AG04450 (cell line): ENCODE measurements at regions not wholly inside any gene's neighbourhood (a gene's known extent, or its start where the extent isn't known, plus 50 kb on each side); places are given as distances from the start of the nearest gene placed in this dataset.

Experiments
- CTCF ChIA-PET: fragments of 300-600, 350-600 bp; formaldehyde crosslinking; extraction: SDS; loops from one replicate; lab custom pipeline; 2022; ENCODE audit warnings: antibody characterized with exemption, inconsistent platforms; lab: Charles Lee
- POLR2A ChIA-PET: fragments of 350-600 bp; formaldehyde crosslinking; extraction: SDS; loops from one replicate; lab custom pipeline; 2021; ENCODE audit warnings: antibody characterized with exemption, inconsistent platforms; lab: Yijun Ruan, JAX
- DNase-seq: peaks from one replicate; pipeline ENCODE4 v3.0.0-alpha.2; 2011; ENCODE audit warnings: low read depth, low spot score
- H3K27ac ChIP-seq: one replicate; pipeline ENCODE4 v1.5.1; 2012; ENCODE audit warnings: low read depth, low read length, control low read depth
- H3K27me3 ChIP-seq: one replicate; pipeline ENCODE4 v1.6.0; 2012; ENCODE audit warnings: low read length; ENCODE audit not compliant: control insufficient read depth, insufficient read depth
- H3K4me3 ChIP-seq: 2 replicates; pipeline ENCODE4 v1.5.1; 2011; ENCODE audit warnings: mild to moderate bottlenecking, low read depth, low read length, control low read depth
- H3K9me3 ChIP-seq: 2 replicates; pipeline ENCODE4 v1.5.1; 2012; ENCODE audit warnings: low read length; ENCODE audit not compliant: control insufficient read depth, insufficient read depth
- TF ChIP-seq, protein P1 (sequence below): IDR thresholded peaks from 2 replicates; pipeline ENCODE4 v1.5.1; 2011; ENCODE audit warnings: low read depth, low read length, control low read depth, inconsistent platforms

DNA sequence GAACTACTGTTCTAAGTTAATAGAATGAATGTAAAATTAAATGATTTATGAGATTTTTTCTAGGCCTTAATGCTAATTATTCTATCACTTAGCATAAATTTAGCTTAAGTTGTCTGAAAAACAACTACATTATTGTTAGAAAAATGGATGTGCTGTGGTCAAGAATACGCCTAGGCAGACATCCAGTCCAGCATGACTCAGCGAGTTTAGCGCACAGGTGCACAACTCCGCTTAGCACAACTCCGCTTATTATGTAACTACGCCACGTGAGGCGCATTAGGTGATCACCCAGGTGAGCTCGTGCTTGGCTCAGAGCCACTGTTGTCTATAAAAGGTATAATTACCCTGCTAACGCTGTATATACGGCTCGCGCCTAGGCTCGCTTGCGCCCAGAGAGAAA is 1043.6 kb upstream of the ADGRL4 start:
- no peaks in the 10 kb centered on the region for H3K27me3 ChIP-seq
- no peak for DNase-seq
- H3K9me3 ChIP-seq = peaks cover 18% of the 10 kb centered on the region; the same call in 1 of the 2 replicates
- no peak overlapping the region for H3K4me3 ChIP-seq
- no peak overlapping the region for H3K27ac ChIP-seq
- ChIA-PET CTCF (no interaction called here), POLR2A (no interaction called here)
- TF ChIP-seq, protein P1, sequence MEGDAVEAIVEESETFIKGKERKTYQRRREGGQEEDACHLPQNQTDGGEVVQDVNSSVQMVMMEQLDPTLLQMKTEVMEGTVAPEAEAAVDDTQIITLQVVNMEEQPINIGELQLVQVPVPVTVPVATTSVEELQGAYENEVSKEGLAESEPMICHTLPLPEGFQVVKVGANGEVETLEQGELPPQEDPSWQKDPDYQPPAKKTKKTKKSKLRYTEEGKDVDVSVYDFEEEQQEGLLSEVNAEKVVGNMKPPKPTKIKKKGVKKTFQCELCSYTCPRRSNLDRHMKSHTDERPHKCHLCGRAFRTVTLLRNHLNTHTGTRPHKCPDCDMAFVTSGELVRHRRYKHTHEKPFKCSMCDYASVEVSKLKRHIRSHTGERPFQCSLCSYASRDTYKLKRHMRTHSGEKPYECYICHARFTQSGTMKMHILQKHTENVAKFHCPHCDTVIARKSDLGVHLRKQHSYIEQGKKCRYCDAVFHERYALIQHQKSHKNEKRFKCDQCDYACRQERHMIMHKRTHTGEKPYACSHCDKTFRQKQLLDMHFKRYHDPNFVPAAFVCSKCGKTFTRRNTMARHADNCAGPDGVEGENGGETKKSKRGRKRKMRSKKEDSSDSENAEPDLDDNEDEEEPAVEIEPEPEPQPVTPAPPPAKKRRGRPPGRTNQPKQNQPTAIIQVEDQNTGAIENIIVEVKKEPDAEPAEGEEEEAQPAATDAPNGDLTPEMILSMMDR = no peak

DNA sequence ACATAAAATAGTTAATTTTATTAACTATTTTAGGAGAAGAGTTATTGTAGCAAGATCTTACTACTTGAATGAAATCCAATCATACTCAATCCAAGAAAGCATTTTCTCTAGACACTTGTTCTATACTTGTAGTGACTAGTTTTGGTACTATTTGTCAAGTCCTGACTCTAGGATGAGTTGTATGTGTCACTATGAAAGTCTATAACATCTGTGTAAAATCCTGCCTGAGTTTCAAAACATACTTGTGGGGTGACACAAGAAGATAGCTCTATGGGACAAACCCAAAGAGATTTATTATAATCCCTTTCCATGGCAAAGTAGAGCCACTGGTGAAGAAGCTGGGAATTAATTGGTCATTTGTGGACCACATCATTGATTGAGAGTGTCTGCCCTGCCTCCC is 1042.2 kb upstream of the ADGRL4 start:
- DNase-seq = no peak
- Histone ChIP-seq H3K27me3 (no peaks in the 10 kb centered on the region), H3K4me3 (no peak overlapping the region), H3K27ac (no peak overlapping the region), H3K9me3 (peaks cover 14% of the 10 kb centered on the region; the same call in 1 of the 2 replicates)
- CTCF ChIA-PET = no interaction called here
- TF ChIP-seq, protein P1 = no peak
- POLR2A ChIA-PET = no interaction called here

DNA sequence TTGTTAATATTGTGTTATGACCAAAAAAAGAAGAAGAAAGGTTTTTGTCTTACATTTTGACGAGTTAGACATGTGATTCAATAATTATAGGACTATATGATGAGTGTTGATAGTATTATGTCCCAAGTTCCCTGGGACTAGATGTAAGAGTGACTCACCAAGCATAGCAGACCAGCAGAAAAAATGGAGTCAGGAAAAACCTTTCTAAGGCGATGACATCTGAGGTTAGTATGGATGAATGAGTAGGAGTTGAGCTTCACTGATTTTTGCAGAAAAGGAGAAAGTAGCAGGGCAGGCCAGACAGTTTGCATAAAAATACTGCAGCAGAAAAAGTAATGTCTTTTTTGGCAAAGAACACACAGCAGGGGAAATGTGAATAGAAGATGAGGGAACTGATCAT is 1041.3 kb upstream of the ADGRL4 start:
- DNase-seq = no peak
- ChIA-PET POLR2A (no interaction called here), CTCF (no interaction called here)
- Histone ChIP-seq H3K27me3 (no peaks in the 10 kb centered on the region), H3K9me3 (peaks cover 8% of the 10 kb centered on the region; the same call in 1 of the 2 replicates), H3K27ac (no peak overlapping the region), H3K4me3 (no peak overlapping the region)
- TF ChIP-seq, protein P1 = no peak

DNA sequence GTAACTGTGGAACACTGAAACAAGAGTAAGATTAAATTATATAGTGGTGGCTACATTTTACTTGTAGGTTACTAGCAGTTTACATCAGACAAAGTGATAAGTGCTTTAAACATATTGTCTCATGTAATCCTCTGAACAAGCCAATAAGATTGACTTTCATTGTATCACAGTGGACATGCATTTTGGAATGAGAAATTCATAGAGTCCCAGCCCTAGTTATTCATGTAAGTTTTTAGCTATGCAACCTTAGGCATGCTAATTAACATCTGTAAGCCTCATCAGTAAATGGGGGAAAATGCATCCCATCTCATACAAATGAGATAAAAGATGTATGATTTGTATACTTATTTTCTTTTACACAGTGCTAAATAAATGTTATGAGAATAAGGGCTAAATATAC is 1038.1 kb upstream of the ADGRL4 start:
- CTCF ChIA-PET = no interaction called here
- POLR2A ChIA-PET = no interaction called here
- no peaks in the 10 kb centered on the region for H3K27me3 ChIP-seq
- TF ChIP-seq, protein P1 = no peak
- no peak overlapping the region for H3K27ac ChIP-seq
- H3K9me3 ChIP-seq = no peaks in the 10 kb centered on the region
- H3K4me3 ChIP-seq = no peak overlapping the region
- DNase-seq = no peak

GRCh38 chr1:80036690-80037432 is 1030.3 kb upstream of the ADGRL4 start:
- H3K27ac ChIP-seq = no peak overlapping the region
- CTCF ChIA-PET = no interaction called here
- POLR2A ChIA-PET = interaction anchor here (0.5 kb wide), 1 partner anchor 117 kb away, joined by 3 read pairs; no protein-coding TSS in a partner anchor
- H3K9me3 ChIP-seq = no peaks in the 10 kb centered on the region
- no peaks in the 10 kb centered on the region for H3K27me3 ChIP-seq
- TF ChIP-seq, protein P1 = no peak
- no peak for DNase-seq
- H3K4me3 ChIP-seq = no peak overlapping the region; the same call in 1 of the 2 replicates
